Endothelial cell (in vitro differentiated cells): ENCODE measurements at regions not wholly inside any gene's neighbourhood (a gene's known extent, or its start where the extent isn't known, plus 50 kb on each side); places are given as distances from the start of the nearest gene placed in this dataset.

Source experiments
- DNase-seq: peaks from one replicate; pipeline ENCODE4 v3.0.0; 2021; ENCODE audit warnings: low spot score
- H3K27ac Mint-ChIP-seq: one replicate; pipeline ENCODE4 v1.8.0; 2021; ENCODE audit warnings: mixed read lengths, inconsistent platforms; ENCODE audit not compliant: unreplicated experiment
- H3K27me3 Mint-ChIP-seq: one replicate; pipeline ENCODE4 v1.8.0; 2021; ENCODE audit warnings: mild to moderate bottlenecking, moderate library complexity, mixed read lengths, inconsistent platforms; ENCODE audit not compliant: unreplicated experiment
- H3K36me3 Mint-ChIP-seq: one replicate; pipeline ENCODE4 v1.8.0; 2021; ENCODE audit warnings: mild to moderate bottlenecking, low read depth, mixed read lengths, inconsistent platforms; ENCODE audit not compliant: unreplicated experiment
- H3K4me1 Mint-ChIP-seq: one replicate; pipeline ENCODE4 v1.8.0; 2021; ENCODE audit warnings: mild to moderate bottlenecking, mixed read lengths, inconsistent platforms; ENCODE audit not compliant: unreplicated experiment
- H3K4me3 Mint-ChIP-seq: one replicate; pipeline ENCODE4 v1.8.0; 2021; ENCODE audit warnings: mild to moderate bottlenecking, mixed read lengths, inconsistent platforms; ENCODE audit not compliant: unreplicated experiment
- H3K9me3 Mint-ChIP-seq: one replicate; pipeline ENCODE4 v1.8.0; 2021; ENCODE audit warnings: mixed read lengths, inconsistent platforms; ENCODE audit not compliant: unreplicated experiment
- TF ChIP-seq, protein P1 (sequence below): fragments of 200-600 bp; sonication (generic); IDR thresholded peaks from one replicate; pipeline ENCODE4 v1.5.0; 2021; ENCODE audit warnings: antibody characterized with exemption; ENCODE audit not compliant: unreplicated experiment

DNA sequence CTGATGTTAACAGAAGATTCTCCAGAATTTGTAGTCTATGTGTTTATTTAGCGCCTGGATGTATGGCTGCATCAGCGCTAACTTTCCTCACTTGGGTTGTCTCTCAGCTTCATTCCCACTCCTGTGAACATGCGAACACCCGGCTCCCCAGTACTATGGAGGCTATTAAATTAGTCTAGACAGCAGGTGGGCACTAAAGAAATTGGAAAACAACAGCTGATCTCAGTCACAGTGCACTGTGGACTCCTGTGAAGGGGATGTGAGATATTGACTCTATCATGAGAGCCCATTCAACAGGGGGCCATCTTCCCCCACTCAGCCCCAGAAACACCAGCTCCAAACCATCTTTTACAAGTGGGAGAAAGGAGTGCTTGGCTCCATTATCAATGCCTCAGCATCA is 471.0 kb downstream of the KDM4C start:
- no peak for DNase-seq
- no peak overlapping the region for H3K4me3 Mint-ChIP-seq
- H3K27ac Mint-ChIP-seq: no peak overlapping the region
- H3K27me3 Mint-ChIP-seq: peaks cover 3% of the 10 kb centered on the region
- H3K4me1 Mint-ChIP-seq: peaks cover 7% of the 10 kb centered on the region
- TF ChIP-seq, protein P1, sequence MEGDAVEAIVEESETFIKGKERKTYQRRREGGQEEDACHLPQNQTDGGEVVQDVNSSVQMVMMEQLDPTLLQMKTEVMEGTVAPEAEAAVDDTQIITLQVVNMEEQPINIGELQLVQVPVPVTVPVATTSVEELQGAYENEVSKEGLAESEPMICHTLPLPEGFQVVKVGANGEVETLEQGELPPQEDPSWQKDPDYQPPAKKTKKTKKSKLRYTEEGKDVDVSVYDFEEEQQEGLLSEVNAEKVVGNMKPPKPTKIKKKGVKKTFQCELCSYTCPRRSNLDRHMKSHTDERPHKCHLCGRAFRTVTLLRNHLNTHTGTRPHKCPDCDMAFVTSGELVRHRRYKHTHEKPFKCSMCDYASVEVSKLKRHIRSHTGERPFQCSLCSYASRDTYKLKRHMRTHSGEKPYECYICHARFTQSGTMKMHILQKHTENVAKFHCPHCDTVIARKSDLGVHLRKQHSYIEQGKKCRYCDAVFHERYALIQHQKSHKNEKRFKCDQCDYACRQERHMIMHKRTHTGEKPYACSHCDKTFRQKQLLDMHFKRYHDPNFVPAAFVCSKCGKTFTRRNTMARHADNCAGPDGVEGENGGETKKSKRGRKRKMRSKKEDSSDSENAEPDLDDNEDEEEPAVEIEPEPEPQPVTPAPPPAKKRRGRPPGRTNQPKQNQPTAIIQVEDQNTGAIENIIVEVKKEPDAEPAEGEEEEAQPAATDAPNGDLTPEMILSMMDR: no peak
- H3K36me3 Mint-ChIP-seq: no peaks in the 10 kb centered on the region
- no peaks in the 10 kb centered on the region for H3K9me3 Mint-ChIP-seq

DNA sequence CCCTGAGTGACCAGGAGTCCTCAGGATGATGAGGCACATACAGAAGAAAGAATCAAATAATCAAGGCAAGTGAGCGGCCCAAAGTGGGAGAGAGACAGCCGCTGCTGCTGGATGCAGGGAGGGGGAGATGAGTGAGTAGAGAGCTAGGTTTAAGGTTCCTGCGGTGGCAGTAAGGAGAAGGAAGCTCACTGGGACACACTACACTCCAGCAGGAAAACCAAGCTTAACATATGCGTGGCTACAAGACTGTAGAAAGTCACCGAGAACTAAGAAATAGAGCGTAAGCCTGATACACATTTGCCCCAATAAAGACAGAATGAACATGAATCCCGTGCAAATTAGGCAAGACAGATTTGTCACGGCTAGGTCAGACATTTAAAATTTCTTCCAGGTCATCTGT is 470.2 kb downstream of the KDM4C start:
- H3K4me3 Mint-ChIP-seq: no peak overlapping the region
- peaks cover 10% of the 10 kb centered on the region for H3K4me1 Mint-ChIP-seq
- DNase-seq: no peak
- no peaks in the 10 kb centered on the region for H3K9me3 Mint-ChIP-seq
- TF ChIP-seq, protein P1: no peak
- H3K27ac Mint-ChIP-seq: no peak overlapping the region
- peaks cover 3% of the 10 kb centered on the region for H3K27me3 Mint-ChIP-seq
- H3K36me3 Mint-ChIP-seq: no peaks in the 10 kb centered on the region

GRCh38 chr9:7226007-7226640 is 468.4 kb downstream of the KDM4C start:
- H3K36me3 Mint-ChIP-seq: no peaks in the 10 kb centered on the region
- no peak overlapping the region for H3K27ac Mint-ChIP-seq
- no peak overlapping the region for H3K4me3 Mint-ChIP-seq
- no peaks in the 10 kb centered on the region for H3K9me3 Mint-ChIP-seq
- H3K4me1 Mint-ChIP-seq: peaks cover 12% of the 10 kb centered on the region
- peaks cover 3% of the 10 kb centered on the region for H3K27me3 Mint-ChIP-seq
- no peak for DNase-seq
- TF ChIP-seq, protein P1: no peak
